ENCODE measurements at regions not wholly inside any gene's neighbourhood (a gene's known extent, or its start where the extent isn't known, plus 50 kb on each side); places are given as distances from the start of the nearest gene placed in this dataset.

DNA sequence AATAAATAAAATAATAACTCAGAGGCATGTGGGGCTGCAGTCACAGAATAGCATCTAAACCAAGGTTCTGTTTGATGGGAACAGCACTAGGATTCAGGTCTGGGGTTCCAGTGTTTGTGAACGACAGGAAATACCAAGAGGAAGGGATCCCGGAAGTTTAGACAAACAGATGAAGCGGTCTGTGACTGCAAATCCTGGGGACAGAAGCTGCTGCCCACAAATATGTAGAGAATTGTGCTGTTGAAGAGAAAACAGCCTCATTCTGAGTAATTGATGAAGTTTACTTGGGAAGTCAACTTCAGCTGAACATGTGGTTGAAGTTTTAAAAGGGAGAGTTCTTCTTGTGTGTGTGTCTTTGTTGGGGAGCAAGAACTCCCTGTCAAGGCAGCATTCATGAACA is 98.4 kb upstream of the TBX5 start:
- TF ChIP-seq, protein P1, sequence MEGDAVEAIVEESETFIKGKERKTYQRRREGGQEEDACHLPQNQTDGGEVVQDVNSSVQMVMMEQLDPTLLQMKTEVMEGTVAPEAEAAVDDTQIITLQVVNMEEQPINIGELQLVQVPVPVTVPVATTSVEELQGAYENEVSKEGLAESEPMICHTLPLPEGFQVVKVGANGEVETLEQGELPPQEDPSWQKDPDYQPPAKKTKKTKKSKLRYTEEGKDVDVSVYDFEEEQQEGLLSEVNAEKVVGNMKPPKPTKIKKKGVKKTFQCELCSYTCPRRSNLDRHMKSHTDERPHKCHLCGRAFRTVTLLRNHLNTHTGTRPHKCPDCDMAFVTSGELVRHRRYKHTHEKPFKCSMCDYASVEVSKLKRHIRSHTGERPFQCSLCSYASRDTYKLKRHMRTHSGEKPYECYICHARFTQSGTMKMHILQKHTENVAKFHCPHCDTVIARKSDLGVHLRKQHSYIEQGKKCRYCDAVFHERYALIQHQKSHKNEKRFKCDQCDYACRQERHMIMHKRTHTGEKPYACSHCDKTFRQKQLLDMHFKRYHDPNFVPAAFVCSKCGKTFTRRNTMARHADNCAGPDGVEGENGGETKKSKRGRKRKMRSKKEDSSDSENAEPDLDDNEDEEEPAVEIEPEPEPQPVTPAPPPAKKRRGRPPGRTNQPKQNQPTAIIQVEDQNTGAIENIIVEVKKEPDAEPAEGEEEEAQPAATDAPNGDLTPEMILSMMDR (conservative IDR thresholded peaks at IDR 0.05) = no peak
- no peak for TF ChIP-seq EZH2 (IDR thresholded peaks at IDR 0.05; ENCODE audit: low read depth)
